Mesenchymal stem cell (in vitro differentiated cells and primary cell): ENCODE measurements at regions not wholly inside any gene's neighbourhood (a gene's known extent, or its start where the extent isn't known, plus 50 kb on each side); places are given as distances from the start of the nearest gene placed in this dataset.

Experiments used
- DNase-seq: peaks from one replicate; pipeline ENCODE4 v3.0.0-alpha.2; 2013
- H2AFZ ChIP-seq: one replicate; pipeline ENCODE4 v1.6.1; 2013; ENCODE audit warnings: low read depth, mild to moderate bottlenecking, control low read depth, inconsistent platforms, low read length, moderate library complexity
- H2AK5ac ChIP-seq: 2 replicates; pipeline ENCODE4 v1.6.1; 2013; ENCODE audit warnings: low read length, moderate library complexity, mild to moderate bottlenecking, inconsistent platforms; ENCODE audit not compliant: severe bottlenecking
- H2BK120ac ChIP-seq: one replicate; pipeline ENCODE4 v1.6.1; 2013; ENCODE audit warnings: low read depth, mild to moderate bottlenecking, inconsistent platforms, low read length, moderate library complexity
- H2BK12ac ChIP-seq, 2 experiments: one replicate each; pipeline ENCODE4 v1.6.1; 2013; ENCODE audit warnings: inconsistent platforms in 2 of 2, low read length in 2 of 2, mild to moderate bottlenecking in 2 of 2, moderate library complexity in 2 of 2, control low read depth in 1 of 2
- H2BK15ac ChIP-seq: one replicate; pipeline ENCODE4 v1.6.1; 2013; ENCODE audit warnings: mild to moderate bottlenecking, low read depth, inconsistent platforms; ENCODE audit not compliant: poor library complexity, severe bottlenecking
- H2BK5ac ChIP-seq: 2 replicates; pipeline ENCODE4 v1.6.1; 2013; ENCODE audit warnings: low read depth, mild to moderate bottlenecking, low read length, control low read depth, inconsistent platforms; ENCODE audit not compliant: poor library complexity, severe bottlenecking
- H3K14ac ChIP-seq, 2 experiments: one replicate each; pipeline ENCODE4 v1.6.1; 2013; ENCODE audit warnings: inconsistent platforms in 2 of 2, low read length in 2 of 2, control low read depth in 1 of 2, mild to moderate bottlenecking in 1 of 2, moderate library complexity in 1 of 2
- H3K18ac ChIP-seq, 2 experiments: one replicate each; pipeline ENCODE4 v1.6.1; 2013; ENCODE audit warnings: inconsistent platforms in 2 of 2, low read length in 2 of 2, control low read depth in 1 of 2, low read depth in 1 of 2, mild to moderate bottlenecking in 1 of 2
- H3K23ac ChIP-seq, 2 experiments: one replicate each; pipeline ENCODE4 v1.6.1; 2013; ENCODE audit warnings: inconsistent platforms in 2 of 2, low read length in 2 of 2, mild to moderate bottlenecking in 2 of 2, moderate library complexity in 2 of 2, control low read depth in 1 of 2
- H3K27ac ChIP-seq: 2 replicates; pipeline ENCODE4 v1.5.1; 2013; ENCODE audit warnings: mild to moderate bottlenecking, moderate library complexity, low read length, control low read depth, inconsistent platforms; ENCODE audit not compliant: poor library complexity, severe bottlenecking
- H3K27me3 ChIP-seq, 2 experiments: 2 replicates each; pipeline versions ENCODE4 v1.6.1 to v1.7.0; 2013; ENCODE audit warnings: low read length in 2 of 2, mild to moderate bottlenecking in 2 of 2, moderate library complexity in 2 of 2, control low read depth in 1 of 2, inconsistent platforms in 1 of 2; ENCODE audit not compliant: control insufficient read depth in 1 of 2, insufficient read depth in 1 of 2
- H3K36me3 ChIP-seq, 2 experiments: 2 replicates each; pipeline versions ENCODE4 v1.6.1 to v1.7.0; 2013; ENCODE audit warnings: low read length in 2 of 2, control low read depth in 1 of 2, inconsistent platforms in 1 of 2, low read depth in 1 of 2, mild to moderate bottlenecking in 1 of 2; ENCODE audit not compliant: insufficient read depth in 2 of 2, control insufficient read depth in 1 of 2
- H3K4ac ChIP-seq, 2 experiments: one replicate each; pipeline ENCODE4 v1.6.1; 2013; ENCODE audit warnings: inconsistent platforms in 2 of 2, low read length in 2 of 2, mild to moderate bottlenecking in 2 of 2, moderate library complexity in 2 of 2, control low read depth in 1 of 2, low read depth in 1 of 2
- H3K4me1 ChIP-seq: 2 replicates; pipeline ENCODE4 v1.6.1; 2013; ENCODE audit warnings: low read depth, low read length, control low read depth; ENCODE audit not compliant: control insufficient read depth, insufficient read depth
- H3K4me2 ChIP-seq: 2 replicates; pipeline ENCODE4 v1.6.1; 2013; ENCODE audit warnings: low read length, mild to moderate bottlenecking, inconsistent platforms; ENCODE audit not compliant: poor library complexity, severe bottlenecking
- H3K4me3 ChIP-seq, 2 experiments: 2 replicates each; pipeline versions ENCODE4 v1.5.1 to v1.7.0; 2013; ENCODE audit warnings: low read length in 2 of 2, mild to moderate bottlenecking in 2 of 2, control low read depth in 1 of 2, low read depth in 1 of 2; ENCODE audit not compliant: insufficient read depth in 1 of 2
- H3K79me1 ChIP-seq: replicated peaks from 2 replicates; pipeline ENCODE4 v1.6.1; 2013; ENCODE audit warnings: mild to moderate bottlenecking, control low read depth, low read length, inconsistent platforms; ENCODE audit not compliant: poor library complexity, severe bottlenecking
- H3K9ac ChIP-seq: 2 replicates; pipeline ENCODE4 v1.7.0; 2013; ENCODE audit warnings: mild to moderate bottlenecking, low read length, moderate library complexity
- H3K9me3 ChIP-seq: 2 replicates; pipeline ENCODE4 v1.7.0; 2013; ENCODE audit warnings: mild to moderate bottlenecking, low read length; ENCODE audit not compliant: control insufficient read depth
- H4K8ac ChIP-seq: one replicate; pipeline ENCODE4 v1.6.1; 2013; ENCODE audit warnings: inconsistent platforms, mild to moderate bottlenecking, low read length, moderate library complexity
- H4K91ac ChIP-seq: one replicate; pipeline ENCODE4 v1.6.1; 2013; ENCODE audit warnings: mild to moderate bottlenecking, low read length, inconsistent platforms
- WGBS: methylation state at CpG from one replicate; pipeline ENCODE4 v1.1.7; 2013; ENCODE audit warnings: mixed read lengths; 5-methylcytosine and 5-hydroxymethylcytosine counted together

- Histone ChIP-seq H2AK5ac (no peak overlapping the region), H3K4me3 (no peak overlapping the region), H4K91ac (no peak overlapping the region), H3K9ac (no peak overlapping the region), H2AFZ (no peak overlapping the region), H2BK12ac (no peak overlapping the region), H3K23ac (no peak overlapping the region), H3K9me3 (no peaks in the 10 kb centered on the region), H2BK120ac (no peak overlapping the region), H3K4me1 (no peaks in the 10 kb centered on the region), H4K8ac (no peak overlapping the region), H3K27me3 (no peaks in the 10 kb centered on the region), H3K4ac (no peak overlapping the region), H2BK5ac (no peak overlapping the region), H3K4me2 (no peak overlapping the region), H3K27ac (no peak overlapping the region), H3K14ac (peak overlapping the region in 1 of 2 experiments; percentile 27), H3K18ac (no peak overlapping the region), H3K36me3 (no peaks in the 10 kb centered on the region), H2BK15ac (no peak overlapping the region), H3K79me1 (no peaks in the 10 kb centered on the region)
- 91% methylated on average over 4 of the region's 4 CpGs for WGBS
- DNase-seq, result no peak
These were observed 418.5 kb upstream of the CDH5 start for GRCh38 chr16:65947951-65948350.

GRCh38 chr16:65945493-65945892 is 421.0 kb upstream of the CDH5 start:
- no peak overlapping the region for H3K14ac ChIP-seq
- H3K27me3 ChIP-seq, result no peaks in the 10 kb centered on the region
- H2AFZ ChIP-seq, result no peak overlapping the region
- 70% methylated on average over 2 of the region's 2 CpGs for WGBS
- no peak overlapping the region for H3K4ac ChIP-seq
- no peak overlapping the region for H2BK120ac ChIP-seq
- H3K36me3 ChIP-seq, result peaks cover 0 to 3% of the 10 kb centered on the region in 2 experiments
- H2BK15ac ChIP-seq, result no peak overlapping the region
- no peak overlapping the region for H3K23ac ChIP-seq
- no peak overlapping the region for H3K27ac ChIP-seq
- H3K79me1 ChIP-seq, result no peaks in the 10 kb centered on the region
- no peak overlapping the region for H3K4me2 ChIP-seq
- no peak overlapping the region for H2BK12ac ChIP-seq
- H3K18ac ChIP-seq, result no peak overlapping the region
- no peak overlapping the region for H4K8ac ChIP-seq
- H3K9ac ChIP-seq, result no peak overlapping the region
- H3K4me3 ChIP-seq, result no peak overlapping the region
- no peak overlapping the region for H2AK5ac ChIP-seq
- no peak overlapping the region for H4K91ac ChIP-seq
- no peaks in the 10 kb centered on the region for H3K4me1 ChIP-seq
- no peak for DNase-seq
- no peaks in the 10 kb centered on the region for H3K9me3 ChIP-seq
- H2BK5ac ChIP-seq, result no peak overlapping the region

- Histone ChIP-seq H3K14ac (no peak overlapping the region), H3K36me3 (peaks cover 0 to 3% of the 10 kb centered on the region in 2 experiments), H3K23ac (no peak overlapping the region), H2AFZ (no peak overlapping the region), H3K27me3 (no peaks in the 10 kb centered on the region), H2BK120ac (no peak overlapping the region), H4K91ac (no peak overlapping the region), H3K27ac (no peak overlapping the region), H3K79me1 (no peaks in the 10 kb centered on the region), H3K9ac (no peak overlapping the region), H3K18ac (no peak overlapping the region), H3K4me3 (no peak overlapping the region), H2AK5ac (no peak overlapping the region), H3K4me1 (no peaks in the 10 kb centered on the region), H3K4me2 (no peak overlapping the region), H3K4ac (no peak overlapping the region), H2BK12ac (no peak overlapping the region), H4K8ac (no peak overlapping the region), H3K9me3 (no peaks in the 10 kb centered on the region), H2BK15ac (no peak overlapping the region), H2BK5ac (no peak overlapping the region)
- 87% methylated on average over 3 of the region's 3 CpGs for WGBS
- no peak for DNase-seq
These were observed 422.1 kb upstream of the CDH5 start for GRCh38 chr16:65944361-65944760.

DNA sequence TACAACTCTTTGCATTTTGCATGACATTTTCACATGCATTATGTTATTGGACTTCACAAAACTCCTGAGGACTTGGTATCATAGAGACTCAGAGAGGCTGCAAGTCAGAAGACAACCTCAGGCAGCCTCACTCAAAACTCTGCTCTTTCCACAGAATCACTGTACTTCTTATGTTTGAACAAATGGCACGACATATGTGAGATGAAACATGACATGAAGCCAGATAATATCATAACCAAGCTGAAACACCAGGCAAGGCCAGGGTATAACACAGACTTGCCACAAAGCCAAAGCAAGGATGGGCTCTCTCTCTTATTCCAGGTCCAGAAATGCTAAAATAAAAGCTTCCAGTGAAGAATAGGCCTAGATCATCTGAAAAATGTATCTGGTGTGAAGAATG is 425.8 kb upstream of the CDH5 start:
- WGBS, result 75% methylated on average over 1 of the region's 1 CpG
- Histone ChIP-seq H4K91ac (no peak overlapping the region), H4K8ac (no peak overlapping the region), H3K9me3 (no peaks in the 10 kb centered on the region), H3K4me2 (no peak overlapping the region), H2AFZ (no peak overlapping the region), H2AK5ac (no peak overlapping the region), H2BK15ac (no peak overlapping the region), H3K27ac (no peak overlapping the region), H2BK5ac (no peak overlapping the region), H3K4me3 (no peak overlapping the region), H3K79me1 (no peaks in the 10 kb centered on the region), H3K9ac (no peak overlapping the region), H3K18ac (no peak overlapping the region), H3K23ac (no peak overlapping the region), H2BK12ac (no peak overlapping the region), H3K27me3 (no peaks in the 10 kb centered on the region), H2BK120ac (no peak overlapping the region), H3K4me1 (no peaks in the 10 kb centered on the region), H3K4ac (no peak overlapping the region), H3K36me3 (peaks cover 0 to 3% of the 10 kb centered on the region in 2 experiments), H3K14ac (no peak overlapping the region)
- no peak for DNase-seq
